K562 (cell line): ENCODE measurements at regions not wholly inside any gene's neighbourhood (a gene's known extent, or its start where the extent isn't known, plus 50 kb on each side); places are given as distances from the start of the nearest gene placed in this dataset.

Experiments
- CHCHD3 ChIP-seq: fragments of 250-450 bp; sonication (Bioruptor Pico); IDR thresholded peaks from 2 replicates; pipeline ENCODE4 v2.1.2; 2022; ENCODE audit warnings: mild to moderate bottlenecking
- GATAD2A ChIP-seq: fragments of 450-650 bp; IDR thresholded peaks from 2 replicates; pipeline ENCODE4 v1.6.1; 2017
- SIRT6 ChIP-seq: IDR thresholded peaks from one replicate; pipeline ENCODE4 v1.6.1; 2012; ENCODE audit warnings: low read depth, mild to moderate bottlenecking, control low read depth, inconsistent platforms, low read length, moderate library complexity
- TBL1XR1 ChIP-seq, 2 experiments: IDR thresholded peaks; 2 replicates each; pipeline ENCODE4 v1.6.1; 2012; ENCODE audit warnings: improper control_type of control experiment in 2 of 2, low read length in 2 of 2, mild to moderate bottlenecking in 1 of 2
- TF ChIP-seq, protein P1 (sequence below), 3 experiments: IDR thresholded peaks in 2 of 3; conservative IDR thresholded peaks in 1 of 3; 2 replicates each; pipeline ENCODE4 v1.5.1; 2011 to 2012; ENCODE audit warnings: low read length in 3 of 3, mild to moderate bottlenecking in 3 of 3, control low read depth in 2 of 3, improper control_type of control experiment in 1 of 3, inconsistent platforms in 1 of 3, low read depth in 1 of 3, mixed read lengths in 1 of 3, moderate library complexity in 1 of 3; ENCODE audit not compliant: insufficient read depth in 2 of 3
- TF ChIP-seq, protein P2 (sequence below): fragments of 450-650 bp; IDR thresholded peaks from 2 replicates; pipeline ENCODE4 v1.6.1; 2016; ENCODE audit warnings: missing biosample characterization, missing genetic modification characterization
- TF ChIP-seq, protein P3 (sequence below), 2 experiments: fragments of 200-800 bp in 1 of 2; sonication (Bioruptor generic) in 1 of 2; sonication (generic) in 1 of 2; formaldehyde crosslinking in 1 of 2; IDR thresholded peaks in 1 of 2; conservative IDR thresholded peaks in 1 of 2; 2 replicates each; pipeline versions ENCODE4 v1.5.0 to v1.6.1; 2016 to 2020; ENCODE audit warnings: missing compliant biosample characterization in 1 of 2, missing genetic modification characterization in 1 of 2, missing genetic modification reagents in 1 of 2

DNA sequence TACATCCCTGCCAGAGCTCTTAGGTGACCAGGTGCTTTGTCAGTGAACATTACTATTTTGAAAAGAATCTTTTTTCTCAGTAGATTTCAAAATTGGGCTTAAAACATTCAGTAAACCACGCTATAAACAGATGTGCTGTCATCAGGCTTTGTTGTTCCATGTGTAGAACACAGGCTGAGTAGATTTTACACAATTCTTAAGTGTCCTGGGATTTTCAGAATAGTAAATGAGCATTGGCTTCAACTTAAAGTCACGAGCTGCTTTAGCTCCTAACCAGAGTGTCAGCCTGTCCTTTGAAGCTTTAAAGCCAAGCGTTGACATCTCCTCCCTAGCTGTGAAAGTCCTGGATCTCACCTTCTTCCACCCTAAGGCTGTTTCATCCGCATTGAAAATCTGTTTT, 83.6 kb downstream of the CARTPT start:
- TF ChIP-seq TBL1XR1 (IDR thresholded peaks at IDR 0.05; ENCODE audit: low read length in 2 of 2) (no peak), CHCHD3 (CRISPR knock-in tag) (no peak), SIRT6 (no peak), GATAD2A (no peak)
- TF ChIP-seq, protein P1, sequence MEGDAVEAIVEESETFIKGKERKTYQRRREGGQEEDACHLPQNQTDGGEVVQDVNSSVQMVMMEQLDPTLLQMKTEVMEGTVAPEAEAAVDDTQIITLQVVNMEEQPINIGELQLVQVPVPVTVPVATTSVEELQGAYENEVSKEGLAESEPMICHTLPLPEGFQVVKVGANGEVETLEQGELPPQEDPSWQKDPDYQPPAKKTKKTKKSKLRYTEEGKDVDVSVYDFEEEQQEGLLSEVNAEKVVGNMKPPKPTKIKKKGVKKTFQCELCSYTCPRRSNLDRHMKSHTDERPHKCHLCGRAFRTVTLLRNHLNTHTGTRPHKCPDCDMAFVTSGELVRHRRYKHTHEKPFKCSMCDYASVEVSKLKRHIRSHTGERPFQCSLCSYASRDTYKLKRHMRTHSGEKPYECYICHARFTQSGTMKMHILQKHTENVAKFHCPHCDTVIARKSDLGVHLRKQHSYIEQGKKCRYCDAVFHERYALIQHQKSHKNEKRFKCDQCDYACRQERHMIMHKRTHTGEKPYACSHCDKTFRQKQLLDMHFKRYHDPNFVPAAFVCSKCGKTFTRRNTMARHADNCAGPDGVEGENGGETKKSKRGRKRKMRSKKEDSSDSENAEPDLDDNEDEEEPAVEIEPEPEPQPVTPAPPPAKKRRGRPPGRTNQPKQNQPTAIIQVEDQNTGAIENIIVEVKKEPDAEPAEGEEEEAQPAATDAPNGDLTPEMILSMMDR (IDR thresholded peaks at IDR 0.05 in 2 of 3, conservative IDR thresholded peaks at IDR 0.05 in 1 of 3; ENCODE audit: insufficient read depth in 2 of 3, low read depth in 1 of 3, low read length in 3 of 3) = no peak
- TF ChIP-seq, protein P2, sequence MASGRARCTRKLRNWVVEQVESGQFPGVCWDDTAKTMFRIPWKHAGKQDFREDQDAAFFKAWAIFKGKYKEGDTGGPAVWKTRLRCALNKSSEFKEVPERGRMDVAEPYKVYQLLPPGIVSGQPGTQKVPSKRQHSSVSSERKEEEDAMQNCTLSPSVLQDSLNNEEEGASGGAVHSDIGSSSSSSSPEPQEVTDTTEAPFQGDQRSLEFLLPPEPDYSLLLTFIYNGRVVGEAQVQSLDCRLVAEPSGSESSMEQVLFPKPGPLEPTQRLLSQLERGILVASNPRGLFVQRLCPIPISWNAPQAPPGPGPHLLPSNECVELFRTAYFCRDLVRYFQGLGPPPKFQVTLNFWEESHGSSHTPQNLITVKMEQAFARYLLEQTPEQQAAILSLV (tag) = no peak
- TF ChIP-seq, protein P3, sequence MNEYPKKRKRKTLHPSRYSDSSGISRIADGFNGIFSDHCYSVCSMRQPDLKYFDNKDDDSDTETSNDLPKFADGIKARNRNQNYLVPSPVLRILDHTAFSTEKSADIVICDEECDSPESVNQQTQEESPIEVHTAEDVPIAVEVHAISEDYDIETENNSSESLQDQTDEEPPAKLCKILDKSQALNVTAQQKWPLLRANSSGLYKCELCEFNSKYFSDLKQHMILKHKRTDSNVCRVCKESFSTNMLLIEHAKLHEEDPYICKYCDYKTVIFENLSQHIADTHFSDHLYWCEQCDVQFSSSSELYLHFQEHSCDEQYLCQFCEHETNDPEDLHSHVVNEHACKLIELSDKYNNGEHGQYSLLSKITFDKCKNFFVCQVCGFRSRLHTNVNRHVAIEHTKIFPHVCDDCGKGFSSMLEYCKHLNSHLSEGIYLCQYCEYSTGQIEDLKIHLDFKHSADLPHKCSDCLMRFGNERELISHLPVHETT (CRISPR knock-in tag; conservative IDR thresholded peaks at IDR 0.05 in 1 of 2, IDR thresholded peaks at IDR 0.05 in 1 of 2) = no peak
